RWPE1 (cell line): ENCODE measurements at regions not wholly inside any gene's neighbourhood (a gene's known extent, or its start where the extent isn't known, plus 50 kb on each side); places are given as distances from the start of the nearest gene placed in this dataset.

Source experiments
- CTCF ChIA-PET: fragments of 350-600 bp; sonication (Branson Sonifier 250); formaldehyde crosslinking; extraction: SDS; loops from one replicate; lab custom pipeline; 2021; lab: Yijun Ruan, JAX
- POLR2A ChIA-PET: fragments of 400-600 bp; formaldehyde crosslinking; extraction: SDS; loops from one replicate; lab custom pipeline; 2020; ENCODE audit warnings: antibody characterized with exemption; ENCODE audit not compliant: low non-redundant PET; lab: Yijun Ruan, JAX
- DNase-seq: peaks from one replicate; pipeline ENCODE4 v3.0.0; 2012; ENCODE audit warnings: low spot score
- H3K27ac ChIP-seq: fragments of 450-650 bp; 2 replicates; pipeline ENCODE4 v1.5.1; 2017
- TF ChIP-seq, protein P1 (sequence below): fragments of 450-650 bp; conservative IDR thresholded peaks from 2 replicates; pipeline ENCODE4 v1.5.1; 2017; ENCODE audit warnings: low read depth, mild to moderate bottlenecking

- TF ChIP-seq, protein P1, sequence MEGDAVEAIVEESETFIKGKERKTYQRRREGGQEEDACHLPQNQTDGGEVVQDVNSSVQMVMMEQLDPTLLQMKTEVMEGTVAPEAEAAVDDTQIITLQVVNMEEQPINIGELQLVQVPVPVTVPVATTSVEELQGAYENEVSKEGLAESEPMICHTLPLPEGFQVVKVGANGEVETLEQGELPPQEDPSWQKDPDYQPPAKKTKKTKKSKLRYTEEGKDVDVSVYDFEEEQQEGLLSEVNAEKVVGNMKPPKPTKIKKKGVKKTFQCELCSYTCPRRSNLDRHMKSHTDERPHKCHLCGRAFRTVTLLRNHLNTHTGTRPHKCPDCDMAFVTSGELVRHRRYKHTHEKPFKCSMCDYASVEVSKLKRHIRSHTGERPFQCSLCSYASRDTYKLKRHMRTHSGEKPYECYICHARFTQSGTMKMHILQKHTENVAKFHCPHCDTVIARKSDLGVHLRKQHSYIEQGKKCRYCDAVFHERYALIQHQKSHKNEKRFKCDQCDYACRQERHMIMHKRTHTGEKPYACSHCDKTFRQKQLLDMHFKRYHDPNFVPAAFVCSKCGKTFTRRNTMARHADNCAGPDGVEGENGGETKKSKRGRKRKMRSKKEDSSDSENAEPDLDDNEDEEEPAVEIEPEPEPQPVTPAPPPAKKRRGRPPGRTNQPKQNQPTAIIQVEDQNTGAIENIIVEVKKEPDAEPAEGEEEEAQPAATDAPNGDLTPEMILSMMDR, result no peak
- CTCF ChIA-PET, result no interaction called here
- DNase-seq, result no peak
- POLR2A ChIA-PET, result no interaction called here
- no peak overlapping the region for H3K27ac ChIP-seq
These were observed 199.8 kb upstream of the SFRP2 start for GRCh38 chr4:153988492-153989363.

DNA sequence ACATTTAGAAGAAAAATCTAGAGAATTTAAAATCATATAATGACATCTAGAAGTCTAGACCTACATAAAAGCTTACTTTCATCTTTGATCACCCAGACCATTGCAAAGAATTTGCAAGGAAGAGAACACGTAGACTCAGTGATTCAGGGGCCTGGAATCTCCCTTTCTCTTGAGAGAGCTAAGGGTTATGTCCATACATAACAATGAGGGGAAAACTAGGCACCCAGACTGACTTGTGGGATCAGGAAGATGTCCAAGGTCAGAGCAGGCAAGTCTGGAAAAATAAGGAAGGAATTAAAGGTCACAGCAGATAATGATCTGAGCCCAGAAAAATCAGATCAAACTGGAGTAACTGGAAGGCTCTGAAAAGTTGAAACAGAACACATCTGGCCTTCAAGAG is 198.4 kb upstream of the SFRP2 start:
- DNase-seq, result no peak
- CTCF ChIA-PET, result no interaction called here
- no peak overlapping the region for H3K27ac ChIP-seq
- POLR2A ChIA-PET, result no interaction called here
- TF ChIP-seq, protein P1, result no peak

DNA sequence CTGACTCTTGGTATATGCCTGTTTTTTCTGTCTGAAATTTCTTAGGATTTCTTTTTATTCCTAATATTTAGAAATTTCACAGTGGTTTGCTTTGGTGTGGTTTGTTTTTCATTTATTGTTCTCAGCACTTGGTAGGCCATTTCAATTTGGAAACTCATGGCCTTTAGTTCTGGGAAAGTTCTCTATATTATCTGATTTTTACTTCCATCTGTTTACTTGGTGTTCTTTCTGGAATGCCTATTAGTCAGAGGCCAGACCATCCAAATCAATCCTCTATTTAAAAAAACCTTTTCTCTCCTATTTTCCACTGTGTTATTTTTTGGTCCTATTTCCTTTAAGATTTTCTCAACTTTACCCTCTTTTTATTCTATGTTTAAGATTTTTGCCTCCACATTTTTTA is 188.1 kb upstream of the SFRP2 start:
- DNase-seq, result no peak

DNA sequence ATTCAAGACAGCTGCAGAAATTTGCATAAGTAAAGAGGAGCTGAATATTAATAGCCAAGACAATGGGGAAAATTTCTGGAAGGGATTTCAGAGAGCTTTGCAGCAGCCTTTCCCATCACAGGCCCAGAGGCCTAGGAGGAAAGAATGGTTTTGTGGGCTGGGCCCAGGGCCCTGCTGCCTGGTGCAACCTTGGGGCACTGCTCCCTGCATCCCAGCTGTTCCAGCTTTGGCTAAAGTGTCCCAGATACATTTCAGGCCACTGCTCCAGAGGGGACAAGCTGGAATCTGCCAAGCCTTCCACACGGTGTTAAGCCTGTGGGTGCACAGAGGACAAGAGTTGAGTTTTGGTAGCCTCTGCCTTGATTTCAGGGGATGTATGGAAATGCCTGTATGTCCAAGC is 185.6 kb upstream of the SFRP2 start:
- POLR2A ChIA-PET, result no interaction called here
- no peak overlapping the region for H3K27ac ChIP-seq
- CTCF ChIA-PET, result no interaction called here
- TF ChIP-seq, protein P1, result no peak
- DNase-seq, result no peak

More for the DNA sequence above, 188.1 kb upstream of the SFRP2 start:
- TF ChIP-seq, protein P1, result no peak
- ChIA-PET POLR2A (no interaction called here), CTCF (no interaction called here)
- H3K27ac ChIP-seq, result no peak overlapping the region

DNA sequence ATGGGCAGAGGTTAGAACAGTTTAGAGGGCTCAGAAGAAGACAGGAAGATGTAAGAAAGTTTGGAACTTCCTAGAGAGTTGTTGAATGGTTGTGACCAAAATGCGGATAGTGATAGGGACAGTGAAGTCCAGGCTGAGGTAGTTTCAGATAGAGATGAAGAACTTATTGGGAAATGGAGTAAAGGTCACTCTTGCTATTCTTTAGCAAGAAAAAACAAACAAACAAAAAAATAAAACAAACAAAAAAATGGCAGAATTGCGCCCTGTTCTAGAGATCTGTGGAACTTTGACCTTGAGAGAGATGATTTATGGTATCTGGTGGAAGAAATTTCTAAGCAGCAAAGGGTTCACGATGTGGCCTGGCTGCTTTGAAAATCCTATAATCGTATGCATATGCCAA is 185.1 kb upstream of the SFRP2 start:
- ChIA-PET POLR2A (no interaction called here), CTCF (no interaction called here)
- H3K27ac ChIP-seq, result no peak overlapping the region
- DNase-seq, result no peak
- TF ChIP-seq, protein P1, result no peak

DNA sequence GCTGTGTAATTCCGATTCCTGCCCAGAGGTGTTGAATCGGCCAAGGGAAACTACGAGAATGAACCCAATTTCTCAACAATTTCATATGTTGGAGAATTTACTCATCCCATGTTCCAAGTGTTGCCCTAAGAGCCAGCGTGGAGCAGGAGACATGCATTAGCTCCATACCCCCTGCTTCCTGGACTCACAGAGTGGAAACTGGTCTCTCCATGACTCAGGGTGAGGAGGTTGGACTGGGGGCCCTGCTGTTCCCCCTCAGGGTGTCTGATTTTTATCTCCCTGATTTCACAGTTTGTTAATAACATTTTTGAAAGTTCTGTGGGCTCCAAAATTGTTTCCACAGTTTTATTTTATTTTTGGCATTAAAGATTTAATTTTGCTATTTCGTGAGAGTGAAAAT is 183.0 kb upstream of the SFRP2 start:
- ChIA-PET CTCF (no interaction called here), POLR2A (no interaction called here)
- TF ChIP-seq, protein P1, result no peak
- H3K27ac ChIP-seq, result no peak overlapping the region
- DNase-seq, result no peak
